ENCODE measurements at regions not wholly inside any gene's neighbourhood (a gene's known extent, or its start where the extent isn't known, plus 50 kb on each side); places are given as distances from the start of the nearest gene placed in this dataset.

DNA sequence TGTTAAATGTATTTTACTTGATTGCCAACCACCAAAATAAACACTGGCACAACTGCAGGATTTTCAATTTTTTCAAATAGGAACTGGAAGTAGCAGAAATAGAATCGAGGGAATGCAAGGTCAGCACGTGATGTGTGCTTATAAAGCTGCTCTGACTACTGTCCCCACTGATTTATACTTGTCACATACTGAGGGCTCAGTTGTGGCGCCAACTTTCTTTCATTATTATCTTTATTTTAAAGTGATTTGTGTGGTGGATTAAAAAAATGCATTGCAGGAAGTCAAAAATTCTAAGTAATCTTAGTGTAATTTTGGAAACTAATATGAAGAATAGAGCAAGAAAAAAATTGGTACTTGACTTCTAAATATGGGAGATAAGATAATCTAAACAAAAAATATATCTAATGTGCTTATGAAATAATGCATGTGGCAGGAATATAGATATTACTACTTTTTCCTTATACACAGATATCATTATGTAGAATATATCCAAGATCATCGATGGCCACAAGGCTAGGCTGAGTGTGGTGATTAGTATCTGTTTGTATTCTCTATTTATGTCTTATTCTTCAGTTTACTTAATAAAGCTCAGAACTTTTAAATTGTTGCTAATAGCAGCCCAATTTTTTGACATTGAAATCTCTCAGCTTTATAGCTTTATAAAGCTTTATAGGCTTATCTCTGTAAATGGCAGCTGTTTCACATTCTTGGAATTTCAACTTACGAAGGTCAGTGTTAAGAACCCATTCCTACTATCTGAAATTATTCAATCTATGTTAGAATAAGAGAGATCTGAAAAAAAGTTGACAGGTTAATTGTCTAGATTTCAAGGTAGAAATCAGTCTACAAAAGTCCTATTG is 404.5 kb upstream of the ADAMTS5 start:
- Histone ChIP-seq H3K36me3 (no peaks in the 10 kb centered on the region), H3K27ac (peak overlapping the region in 1 of 4 donors; percentile 17), H3K4me1 (peaks cover 0 to 7% (median 0%) of the 10 kb centered on the region in 4 donors), H3K4me3 (no peak overlapping the region), H3K9me3 (no peaks in the 10 kb centered on the region), H3K27me3 (no peaks in the 10 kb centered on the region)
- ATAC-seq (ENCODE audit: low FRiP score in 2 of 2) (no peak), DNase-seq (no peak)
- WGBS, 2 donors, result 51% methylated on average over 5 of the region's 5 CpGs
- TF ChIP-seq POLR2AphosphoS5 (IDR thresholded peaks at IDR 0.05) (no peak), POLR2A (IDR thresholded peaks at IDR 0.05) (no peak)
- TF ChIP-seq, protein P1, sequence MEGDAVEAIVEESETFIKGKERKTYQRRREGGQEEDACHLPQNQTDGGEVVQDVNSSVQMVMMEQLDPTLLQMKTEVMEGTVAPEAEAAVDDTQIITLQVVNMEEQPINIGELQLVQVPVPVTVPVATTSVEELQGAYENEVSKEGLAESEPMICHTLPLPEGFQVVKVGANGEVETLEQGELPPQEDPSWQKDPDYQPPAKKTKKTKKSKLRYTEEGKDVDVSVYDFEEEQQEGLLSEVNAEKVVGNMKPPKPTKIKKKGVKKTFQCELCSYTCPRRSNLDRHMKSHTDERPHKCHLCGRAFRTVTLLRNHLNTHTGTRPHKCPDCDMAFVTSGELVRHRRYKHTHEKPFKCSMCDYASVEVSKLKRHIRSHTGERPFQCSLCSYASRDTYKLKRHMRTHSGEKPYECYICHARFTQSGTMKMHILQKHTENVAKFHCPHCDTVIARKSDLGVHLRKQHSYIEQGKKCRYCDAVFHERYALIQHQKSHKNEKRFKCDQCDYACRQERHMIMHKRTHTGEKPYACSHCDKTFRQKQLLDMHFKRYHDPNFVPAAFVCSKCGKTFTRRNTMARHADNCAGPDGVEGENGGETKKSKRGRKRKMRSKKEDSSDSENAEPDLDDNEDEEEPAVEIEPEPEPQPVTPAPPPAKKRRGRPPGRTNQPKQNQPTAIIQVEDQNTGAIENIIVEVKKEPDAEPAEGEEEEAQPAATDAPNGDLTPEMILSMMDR (IDR thresholded peaks at IDR 0.05), result no peak

DNA sequence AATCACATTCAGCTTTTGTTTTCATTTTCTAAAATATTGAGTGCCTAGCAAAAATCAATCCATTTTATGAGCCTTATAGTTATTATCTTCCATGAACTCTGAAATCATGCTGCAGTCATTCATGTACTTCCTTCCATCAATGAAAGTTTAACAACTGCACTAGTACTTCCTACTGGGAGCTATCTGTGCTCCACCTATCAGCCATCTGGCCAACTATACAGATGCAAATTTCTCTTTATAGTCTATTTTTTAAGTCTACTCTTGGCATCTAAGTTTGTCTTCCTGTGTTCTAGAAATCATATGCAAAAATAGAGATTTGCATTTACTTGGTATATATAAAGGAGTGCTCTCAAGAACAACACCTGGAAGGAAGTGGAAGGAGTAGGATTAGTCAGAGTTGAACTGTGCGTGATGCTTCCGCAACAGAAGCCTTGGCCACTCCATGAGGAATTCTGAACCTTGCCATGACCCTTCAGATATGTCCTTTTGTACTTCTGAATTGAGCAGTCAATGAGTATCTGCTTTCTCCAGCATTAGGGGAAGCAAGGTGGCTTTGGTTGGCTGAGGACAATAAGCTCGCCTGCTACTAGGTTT is 403.2 kb upstream of the ADAMTS5 start:
- ATAC-seq (ENCODE audit: low FRiP score in 2 of 2) (no peak), DNase-seq (no peak)
- Histone ChIP-seq H3K4me1 (peaks cover 0 to 7% (median 0%) of the 10 kb centered on the region in 4 donors), H3K27ac (no peak overlapping the region), H3K36me3 (no peaks in the 10 kb centered on the region), H3K27me3 (no peaks in the 10 kb centered on the region), H3K9me3 (no peaks in the 10 kb centered on the region), H3K4me3 (no peak overlapping the region)
- no peak for TF ChIP-seq EP300 (IDR thresholded peaks at IDR 0.05)
- no peak for TF ChIP-seq POLR2AphosphoS5 (IDR thresholded peaks at IDR 0.05)
- no peak for TF ChIP-seq POLR2A (IDR thresholded peaks at IDR 0.05)
- TF ChIP-seq, protein P1 (IDR thresholded peaks at IDR 0.05), result no peak
- WGBS, 2 donors, result 85% methylated on average over 3 of the region's 3 CpGs

- WGBS, 2 donors, result 93 to 100% methylated on average over 2 of the region's 2 CpGs
Measured at GRCh38 chr21:27369234-27369633, 402.3 kb upstream of the ADAMTS5 start.

DNA sequence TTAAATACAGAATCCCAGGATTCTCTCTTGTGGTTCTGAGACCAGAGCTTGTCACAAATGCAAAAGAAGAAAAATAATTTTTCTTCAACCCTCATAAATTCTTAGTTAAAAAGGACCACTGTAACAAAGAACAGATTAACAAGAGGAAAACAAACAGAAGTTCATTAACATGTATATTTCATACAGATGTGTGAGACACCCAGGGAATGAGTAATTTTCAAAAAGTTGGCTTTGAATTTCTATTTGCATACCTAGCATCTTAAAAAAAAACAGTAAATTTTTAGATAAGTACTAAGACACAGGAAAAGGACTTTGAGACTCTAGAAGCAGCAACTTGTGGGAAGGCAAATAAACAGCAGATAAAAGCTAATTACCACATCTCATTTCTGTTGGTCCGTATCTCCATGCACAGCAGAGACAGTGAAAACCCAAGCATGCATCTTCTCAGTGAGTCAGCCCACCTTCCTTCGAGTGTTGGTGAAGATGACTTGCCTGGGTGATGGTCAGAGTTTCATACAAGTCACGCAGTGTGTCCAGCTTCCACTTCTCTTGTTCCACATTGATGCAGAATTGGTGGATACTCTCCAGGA is 399.9 kb upstream of the ADAMTS5 start:
- DNase-seq, result no peak
- no peaks in the 10 kb centered on the region for H3K27me3 ChIP-seq
- no peak for ATAC-seq (ENCODE audit: low FRiP score in 2 of 2)
- TF ChIP-seq POLR2A (IDR thresholded peaks at IDR 0.05) (no peak), EP300 (IDR thresholded peaks at IDR 0.05) (no peak), POLR2AphosphoS5 (IDR thresholded peaks at IDR 0.05) (no peak)
- TF ChIP-seq, protein P1 (IDR thresholded peaks at IDR 0.05), result no peak
- H3K27ac ChIP-seq, result no peak overlapping the region
- peaks cover 0 to 6% (median 0%) of the 10 kb centered on the region in 4 donors for H3K4me1 ChIP-seq
- 91 to 94% methylated on average over 3 of the region's 3 CpGs for WGBS, 2 donors
- no peak overlapping the region for H3K4me3 ChIP-seq
- no peaks in the 10 kb centered on the region for H3K9me3 ChIP-seq
- no peaks in the 10 kb centered on the region for H3K36me3 ChIP-seq

More at GRCh38 chr21:27369234-27369633, 402.3 kb upstream of the ADAMTS5 start:
- H3K4me1 ChIP-seq, result peaks cover 0 to 7% (median 0%) of the 10 kb centered on the region in 4 donors
- H3K27me3 ChIP-seq, result no peaks in the 10 kb centered on the region
- no peak for ATAC-seq (ENCODE audit: low FRiP score in 2 of 2)
- no peaks in the 10 kb centered on the region for H3K9me3 ChIP-seq
- no peak overlapping the region for H3K4me3 ChIP-seq
- H3K36me3 ChIP-seq, result no peaks in the 10 kb centered on the region
- TF ChIP-seq, protein P1 (IDR thresholded peaks at IDR 0.05), result no peak
- TF ChIP-seq EP300 (IDR thresholded peaks at IDR 0.05) (no peak), POLR2A (IDR thresholded peaks at IDR 0.05) (no peak), POLR2AphosphoS5 (IDR thresholded peaks at IDR 0.05) (no peak)
- H3K27ac ChIP-seq, result no peak overlapping the region
- DNase-seq, result no peak
